ENCODE measurements at regions not wholly inside any gene's neighbourhood (a gene's known extent, or its start where the extent isn't known, plus 50 kb on each side); places are given as distances from the start of the nearest gene placed in this dataset.

DNA sequence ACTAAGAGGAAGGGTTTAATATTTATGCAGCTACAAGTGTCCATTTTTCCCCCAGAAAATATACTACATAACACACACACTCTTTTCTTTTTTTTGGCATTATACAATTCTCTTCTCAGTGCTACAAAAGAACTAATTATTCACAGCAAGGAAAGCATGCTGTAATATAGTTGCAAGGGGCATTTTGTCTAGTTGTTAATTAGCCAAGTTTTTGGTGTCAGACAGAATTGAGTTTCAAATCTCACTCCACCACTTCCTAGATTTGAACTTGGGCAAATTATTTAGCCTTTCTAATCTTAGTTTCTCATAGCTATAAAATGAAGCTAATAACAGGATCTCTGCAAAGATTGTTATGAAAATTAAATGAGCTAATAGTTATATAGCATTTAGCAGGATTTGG lies 60.0 kb upstream of the VTCN1 start:
- no peak for TF ChIP-seq BACH2 (CRISPR knock-in tag; IDR thresholded peaks at IDR 0.05; ENCODE audit: borderline replicate concordance)
- TF ChIP-seq OSR1 (CRISPR knock-in tag; IDR thresholded peaks at IDR 0.05) = no peak
- TF ChIP-seq, protein P1, sequence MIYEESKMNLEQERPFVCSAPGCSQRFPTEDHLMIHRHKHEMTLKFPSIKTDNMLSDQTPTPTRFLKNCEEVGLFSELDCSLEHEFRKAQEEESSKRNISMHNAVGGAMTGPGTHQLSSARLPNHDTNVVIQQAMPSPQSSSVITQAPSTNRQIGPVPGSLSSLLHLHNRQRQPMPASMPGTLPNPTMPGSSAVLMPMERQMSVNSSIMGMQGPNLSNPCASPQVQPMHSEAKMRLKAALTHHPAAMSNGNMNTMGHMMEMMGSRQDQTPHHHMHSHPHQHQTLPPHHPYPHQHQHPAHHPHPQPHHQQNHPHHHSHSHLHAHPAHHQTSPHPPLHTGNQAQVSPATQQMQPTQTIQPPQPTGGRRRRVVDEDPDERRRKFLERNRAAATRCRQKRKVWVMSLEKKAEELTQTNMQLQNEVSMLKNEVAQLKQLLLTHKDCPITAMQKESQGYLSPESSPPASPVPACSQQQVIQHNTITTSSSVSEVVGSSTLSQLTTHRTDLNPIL (CRISPR knock-in tag; IDR thresholded peaks at IDR 0.05; ENCODE audit: low read depth) = no peak
- no peak for TF ChIP-seq ZFP3 (CRISPR knock-in tag; IDR thresholded peaks at IDR 0.05)
- TF ChIP-seq, protein P2, sequence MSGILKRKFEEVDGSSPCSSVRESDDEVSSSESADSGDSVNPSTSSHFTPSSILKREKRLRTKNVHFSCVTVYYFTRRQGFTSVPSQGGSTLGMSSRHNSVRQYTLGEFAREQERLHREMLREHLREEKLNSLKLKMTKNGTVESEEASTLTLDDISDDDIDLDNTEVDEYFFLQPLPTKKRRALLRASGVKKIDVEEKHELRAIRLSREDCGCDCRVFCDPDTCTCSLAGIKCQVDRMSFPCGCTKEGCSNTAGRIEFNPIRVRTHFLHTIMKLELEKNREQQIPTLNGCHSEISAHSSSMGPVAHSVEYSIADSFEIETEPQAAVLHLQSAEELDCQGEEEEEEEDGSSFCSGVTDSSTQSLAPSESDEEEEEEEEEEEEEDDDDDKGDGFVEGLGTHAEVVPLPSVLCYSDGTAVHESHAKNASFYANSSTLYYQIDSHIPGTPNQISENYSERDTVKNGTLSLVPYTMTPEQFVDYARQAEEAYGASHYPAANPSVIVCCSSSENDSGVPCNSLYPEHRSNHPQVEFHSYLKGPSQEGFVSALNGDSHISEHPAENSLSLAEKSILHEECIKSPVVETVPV (CRISPR knock-in tag; IDR thresholded peaks at IDR 0.05) = no peak
- no peak for TF ChIP-seq SNAI2 (CRISPR knock-in tag; IDR thresholded peaks at IDR 0.05)
- no peak for TF ChIP-seq PPARA (CRISPR knock-in tag; IDR thresholded peaks at IDR 0.05; ENCODE audit: borderline replicate concordance)
- no peak for TF ChIP-seq GLIS3 (CRISPR knock-in tag; IDR thresholded peaks at IDR 0.05)
